COLO668 (cell line): ENCODE measurements at regions not wholly inside any gene's neighbourhood (a gene's known extent, or its start where the extent isn't known, plus 50 kb on each side); places are given as distances from the start of the nearest gene placed in this dataset.

ENCODE experiments used
- DNase-seq: peaks from one replicate; lab custom pipeline; 2025; ENCODE audit not compliant: unreplicated experiment; lab: John Stamatoyannopoulos, UW

DNA sequence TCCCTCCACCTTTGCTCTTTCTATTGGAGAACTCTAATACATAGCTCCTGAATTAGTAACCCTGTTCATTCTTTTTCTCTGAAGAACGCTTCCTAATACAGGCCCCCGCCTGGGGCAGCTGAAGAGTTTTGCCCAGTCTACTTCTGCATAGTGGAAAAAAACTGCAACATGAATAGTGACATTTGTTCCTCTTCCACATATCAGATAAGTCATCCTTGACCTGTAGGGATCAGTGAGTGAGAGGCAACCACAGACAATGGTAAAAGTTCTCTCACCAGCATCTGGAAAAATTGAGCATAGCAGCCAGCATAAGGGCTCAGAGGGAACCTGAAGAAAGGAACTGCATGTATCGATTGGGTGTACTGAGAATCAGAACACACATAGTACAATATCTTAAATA is 262.0 kb downstream of the STK31 start:
- no peak for DNase-seq

DNA sequence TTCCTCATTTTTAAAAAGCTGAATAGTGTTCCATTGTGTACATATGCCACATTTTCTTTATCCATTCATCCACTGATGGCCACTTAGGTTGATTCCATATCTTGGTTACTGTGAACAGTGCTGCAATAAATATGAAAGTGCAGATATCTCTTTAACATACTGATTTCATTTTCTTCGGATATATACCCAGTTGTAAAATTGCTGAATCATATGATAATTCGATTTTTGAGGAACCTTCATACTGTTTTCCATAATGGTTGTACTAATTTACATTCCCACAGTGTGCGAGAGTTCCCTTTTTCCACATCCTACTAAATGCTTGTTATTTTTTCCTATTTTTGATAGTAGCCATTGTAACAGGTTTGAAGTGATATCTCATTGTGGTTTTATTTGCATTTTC is 263.2 kb downstream of the STK31 start:
- DNase-seq, result no peak

- no peak for DNase-seq
These were observed 270.1 kb downstream of the STK31 start for GRCh38 chr7:23980081-23980480.

- no peak for DNase-seq
These were observed 271.3 kb downstream of the STK31 start for GRCh38 chr7:23981314-23981713.

DNA sequence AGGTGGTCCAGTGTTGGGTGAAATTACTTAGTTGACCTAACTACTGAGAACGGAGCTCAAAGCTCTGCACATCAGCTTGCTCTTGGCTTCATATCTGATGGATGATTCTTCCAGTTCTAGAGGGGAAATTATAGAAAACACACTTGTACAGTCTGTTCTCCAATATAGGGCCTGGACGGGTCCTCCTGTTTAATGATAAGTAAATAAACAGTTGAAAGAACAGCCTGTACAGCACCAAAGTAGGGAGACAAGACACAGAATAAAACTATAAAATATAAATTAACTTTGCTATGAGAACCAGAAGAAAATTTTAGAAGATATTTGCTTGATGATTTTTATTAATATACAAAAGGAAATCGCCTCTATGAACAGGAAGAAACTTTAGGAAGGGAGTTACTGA is 271.7 kb downstream of the STK31 start:
- no peak for DNase-seq

GRCh38 chr7:24005517-24005916 is 278.5 kb upstream of the NPY start:
- no peak for DNase-seq

GRCh38 chr7:24010495-24010894 is 273.5 kb upstream of the NPY start:
- DNase-seq, result no peak

GRCh38 chr7:24017519-24017918 is 266.5 kb upstream of the NPY start:
- no peak for DNase-seq

DNA sequence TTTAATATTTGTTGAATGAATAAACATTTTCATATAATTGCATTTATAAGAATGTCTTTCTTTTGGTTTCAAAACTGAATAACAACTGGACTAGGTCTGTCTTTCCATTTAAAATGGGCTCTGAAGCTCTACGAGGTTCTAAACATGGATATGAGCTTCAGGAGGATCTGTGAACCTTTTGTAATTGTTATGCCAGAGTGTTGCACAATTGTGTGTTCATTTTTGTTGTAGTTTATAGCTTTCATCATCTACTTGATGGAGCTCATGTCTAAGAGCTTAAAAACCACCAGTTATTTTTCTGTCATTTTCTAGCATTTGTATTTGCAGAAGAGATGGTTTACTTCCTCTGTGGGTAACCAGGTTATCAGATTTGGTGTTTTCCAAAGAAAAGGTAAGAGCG is 265.7 kb upstream of the NPY start:
- DNase-seq, result no peak

DNA sequence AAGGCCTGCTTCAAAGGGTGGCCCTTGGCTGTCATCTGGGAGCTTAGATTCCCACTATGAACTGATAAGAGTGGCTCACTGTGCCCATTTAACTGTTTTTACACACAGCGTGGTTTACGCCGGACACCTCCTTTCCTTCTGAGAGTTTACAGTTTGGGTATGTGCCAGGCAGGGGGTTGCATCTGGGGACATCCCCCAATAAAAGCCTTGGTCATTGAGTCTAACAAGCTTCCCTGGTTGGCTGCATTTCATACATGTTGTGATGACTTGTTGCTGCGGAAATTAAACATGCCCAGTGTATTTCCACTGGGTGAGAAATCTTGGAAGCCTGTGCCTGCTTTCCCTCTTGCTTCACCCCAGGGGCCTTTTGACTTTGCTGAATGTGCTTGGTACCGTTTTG is 264.1 kb upstream of the NPY start:
- no peak for DNase-seq

DNA sequence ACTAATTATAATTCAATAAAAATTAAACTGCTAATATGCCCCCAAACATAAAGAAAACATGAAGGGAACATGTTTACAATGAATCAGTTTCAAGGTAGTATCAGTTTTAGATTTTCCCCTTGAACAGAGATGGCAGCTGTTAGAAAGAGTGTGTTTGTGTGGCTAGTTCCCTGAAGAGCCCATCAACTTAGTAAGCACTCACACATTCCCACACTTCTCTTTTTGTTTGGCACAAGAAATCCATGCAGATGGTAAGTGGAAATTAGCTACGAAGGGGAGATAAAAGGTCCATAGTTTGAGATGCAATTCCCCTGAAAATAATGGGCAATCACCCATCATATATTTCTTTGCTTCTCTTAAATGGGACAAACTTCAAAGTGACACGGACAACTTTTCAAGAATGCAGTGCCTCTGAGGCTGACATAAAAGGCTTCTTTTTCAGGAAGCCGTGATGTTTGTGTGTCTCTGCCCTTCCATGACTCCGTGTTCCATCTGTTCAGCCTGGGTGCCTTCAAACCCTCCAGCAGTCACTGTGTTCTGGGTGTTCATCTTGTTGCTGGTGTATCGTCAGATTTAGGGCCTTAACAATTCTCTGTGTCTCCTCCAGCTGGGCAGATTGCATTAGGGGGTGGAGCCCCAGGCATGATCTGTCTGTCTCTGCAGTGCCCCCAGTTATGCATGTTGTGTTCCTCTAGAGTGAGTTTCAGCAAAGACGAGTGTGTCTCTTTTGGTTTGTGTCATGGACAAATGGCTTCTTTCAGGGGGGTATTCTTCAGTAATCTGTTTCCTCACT is 259.5 kb upstream of the NPY start:
- DNase-seq, result no peak

DNA sequence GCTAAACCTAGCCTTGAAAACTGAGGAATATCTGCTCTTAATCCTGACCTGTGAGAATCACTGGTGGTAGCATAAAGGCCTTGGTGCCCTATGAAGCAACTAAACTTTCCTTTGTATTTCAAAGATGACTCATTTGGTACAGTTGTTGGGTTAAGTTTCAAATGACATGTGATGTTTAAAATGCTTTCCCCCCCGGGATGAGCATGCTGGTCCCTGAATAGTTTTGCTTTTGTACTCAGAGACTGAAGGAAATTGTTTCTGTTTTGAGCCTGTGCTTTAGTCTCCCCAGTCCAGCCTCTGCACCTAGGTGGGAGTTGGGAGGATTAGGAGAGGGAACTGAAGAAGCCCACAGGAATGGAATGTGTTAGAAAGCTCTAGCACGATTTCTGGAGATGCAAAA is 258.9 kb upstream of the NPY start:
- no peak for DNase-seq

- DNase-seq, result no peak
These were observed 258.2 kb upstream of the NPY start for GRCh38 chr7:24025765-24026164.

DNA sequence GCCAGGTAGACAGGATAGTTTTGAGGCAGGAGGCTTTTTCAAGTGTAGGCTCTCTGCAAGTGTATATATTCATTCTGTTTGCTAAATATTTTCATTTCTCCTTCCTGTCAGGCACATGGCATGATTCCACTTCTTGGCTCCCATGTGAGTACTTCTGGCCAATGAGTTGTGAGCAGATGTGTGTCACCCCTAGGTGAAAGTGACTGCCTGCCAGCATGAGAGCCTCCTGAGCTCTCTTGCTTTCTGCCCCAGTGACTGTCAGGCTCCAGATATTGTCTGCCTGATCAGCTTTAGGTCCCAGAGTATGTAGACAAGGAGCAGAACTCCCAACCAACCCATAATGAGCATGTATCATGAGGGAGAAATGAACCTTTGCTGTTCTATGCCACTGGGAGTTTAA is 257.6 kb upstream of the NPY start:
- no peak for DNase-seq

- DNase-seq, result no peak
These were observed 254.9 kb upstream of the NPY start for GRCh38 chr7:24029068-24029467.

- no peak for DNase-seq
These were observed 249.7 kb upstream of the NPY start for GRCh38 chr7:24034251-24034650.

- no peak for DNase-seq
These were observed 248.5 kb upstream of the NPY start for GRCh38 chr7:24035366-24036032.

DNA sequence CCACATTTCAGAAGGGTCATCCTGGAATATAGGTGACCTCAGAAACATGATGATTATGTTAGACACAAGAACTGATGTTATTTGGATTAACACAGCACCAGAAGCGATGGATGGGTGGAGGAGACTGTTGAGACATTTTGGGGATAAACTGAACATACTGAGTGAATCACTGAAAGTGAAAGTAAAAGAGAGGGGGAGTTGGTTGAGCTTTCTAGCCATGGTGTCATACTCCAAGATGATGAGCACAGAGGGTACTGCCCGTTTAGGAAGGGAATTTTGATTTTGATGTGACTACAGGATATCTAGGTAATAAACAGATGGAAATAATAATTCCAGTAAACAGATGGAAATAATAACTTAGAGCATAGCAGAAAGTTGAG is 248.0 kb upstream of the NPY start:
- DNase-seq, result no peak

DNA sequence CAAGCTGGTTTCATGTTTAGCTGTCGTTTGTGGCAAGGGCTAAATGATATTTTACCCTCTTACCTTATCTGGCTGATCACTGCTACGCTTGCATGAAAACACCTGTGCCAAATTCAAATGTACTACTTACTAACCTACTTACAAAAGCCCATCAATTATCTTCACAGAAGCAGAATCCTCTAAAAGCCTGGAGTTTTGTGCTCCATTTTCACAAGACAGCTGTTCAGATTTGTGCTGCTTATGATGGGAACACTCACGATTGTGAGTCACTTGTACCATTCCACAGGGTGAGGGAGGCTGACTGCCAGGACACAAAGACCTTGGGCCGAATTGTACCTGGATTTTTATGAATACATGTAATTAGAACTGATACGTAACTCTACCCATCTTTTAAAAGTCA is 245.0 kb upstream of the NPY start:
- DNase-seq, result no peak

GRCh38 chr7:24039991-24040624 is 243.9 kb upstream of the NPY start:
- no peak for DNase-seq

DNA sequence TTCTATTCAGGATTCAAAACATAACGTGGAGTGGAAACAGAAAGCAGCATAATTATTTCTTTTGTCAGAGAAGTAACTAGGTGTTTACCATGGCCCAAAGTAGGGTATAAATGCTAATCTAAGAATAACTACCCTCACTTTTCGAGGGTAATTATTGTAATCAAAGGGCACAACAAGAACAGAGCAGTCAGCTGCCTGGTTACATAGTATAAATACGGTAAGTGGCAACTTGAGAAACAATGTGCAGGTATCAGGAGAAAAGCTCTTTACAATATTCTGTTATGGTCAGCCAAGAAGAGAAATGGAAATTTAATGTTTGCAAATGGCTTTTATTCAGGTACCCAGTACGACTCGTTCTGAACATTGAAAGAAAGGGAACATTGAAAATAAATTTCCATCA is 242.0 kb upstream of the NPY start:
- no peak for DNase-seq

GRCh38 chr7:24049296-24049695 is 234.7 kb upstream of the NPY start:
- no peak for DNase-seq
